ENCODE measurements at regions not wholly inside any gene's neighbourhood (a gene's known extent, or its start where the extent isn't known, plus 50 kb on each side); places are given as distances from the start of the nearest gene placed in this dataset.

- no peak for TF ChIP-seq MLX (CRISPR knock-in tag; IDR thresholded peaks at IDR 0.05)
- TF ChIP-seq ATF1 (CRISPR knock-in tag; IDR thresholded peaks at IDR 0.05), result no peak
Measured at GRCh38 chr2:56014046-56014730, 90.6 kb upstream of the EFEMP1 start (continued).

- ATAC-seq (peak; percentile 79), DNase-seq (ENCODE audit: low spot score) (peak; percentile 14)
- H3K27me3 Mint-ChIP-seq (ENCODE audit: low read depth), result no peaks in the 10 kb centered on the region
- TF ChIP-seq HMGXB4 (CRISPR knock-in tag; IDR thresholded peaks at IDR 0.05) (no peak), TCF7 (CRISPR knock-in tag; IDR thresholded peaks at IDR 0.05; ENCODE audit: low read depth) (no peak), USF2 (CRISPR knock-in tag; IDR thresholded peaks at IDR 0.05) (no peak), ZNF512 (CRISPR knock-in tag; IDR thresholded peaks at IDR 0.05; ENCODE audit: borderline replicate concordance) (no peak), ZNF423 (CRISPR knock-in tag; IDR thresholded peaks at IDR 0.05) (no peak), STAT6 (CRISPR knock-in tag; conservative IDR thresholded peaks at IDR 0.05; ENCODE audit: low read depth) (no peak), FOXJ3 (CRISPR knock-in tag; IDR thresholded peaks at IDR 0.05; ENCODE audit: borderline replicate concordance) (no peak), MXD4 (CRISPR knock-in tag; IDR thresholded peaks at IDR 0.05; ENCODE audit: borderline replicate concordance) (no peak), ZSCAN18 (CRISPR knock-in tag; IDR thresholded peaks at IDR 0.05) (no peak), ZNF671 (CRISPR knock-in tag; IDR thresholded peaks at IDR 0.05) (no peak), ZBTB21 (CRISPR knock-in tag; IDR thresholded peaks at IDR 0.05; ENCODE audit: borderline replicate concordance) (no peak), TP53 (CRISPR knock-in tag; IDR thresholded peaks at IDR 0.05) (no peak), ZNF425 (CRISPR knock-in tag; conservative IDR thresholded peaks at IDR 0.05) (no peak), USF1 (CRISPR knock-in tag; IDR thresholded peaks at IDR 0.05) (no peak), FOXK1 (CRISPR knock-in tag; IDR thresholded peaks at IDR 0.05) (no peak), FOXP1 (CRISPR knock-in tag; IDR thresholded peaks at IDR 0.05; ENCODE audit: borderline replicate concordance) (no peak), ZNF396 (CRISPR knock-in tag; IDR thresholded peaks at IDR 0.05; ENCODE audit: borderline replicate concordance) (no peak), ZNF317 (CRISPR knock-in tag; IDR thresholded peaks at IDR 0.05; ENCODE audit: borderline replicate concordance, low read depth) (no peak), CREM (CRISPR knock-in tag; IDR thresholded peaks at IDR 0.05) (no peak), E2F1 (CRISPR knock-in tag; IDR thresholded peaks at IDR 0.05) (no peak)
- peak overlapping the region; percentile 37; the same call in 1 of the 2 replicates for H3K27ac Mint-ChIP-seq
- no peaks in the 10 kb centered on the region for H3K9me3 Mint-ChIP-seq
- peaks cover 27% of the 10 kb centered on the region for H3K4me1 Mint-ChIP-seq
- no peaks in the 10 kb centered on the region for H3K36me3 Mint-ChIP-seq
- peak overlapping the region; percentile 21; the same call in 1 of the 2 replicates for H3K4me3 Mint-ChIP-seq
- ChIA-PET POLR2A (no interaction called here), CTCF (interaction anchor here (0.5 to 2.4 kb wide), 3 partner anchors 115 to 244 kb away, joined by 3 to 7 read pairs (median 4); no protein-coding TSS in a partner anchor)
Measured at GRCh38 chr2:56015711-56016115, 92.1 kb upstream of the EFEMP1 start.
